ENCODE measurements at regions not wholly inside any gene's neighbourhood (a gene's known extent, or its start where the extent isn't known, plus 50 kb on each side); places are given as distances from the start of the nearest gene placed in this dataset.

DNA sequence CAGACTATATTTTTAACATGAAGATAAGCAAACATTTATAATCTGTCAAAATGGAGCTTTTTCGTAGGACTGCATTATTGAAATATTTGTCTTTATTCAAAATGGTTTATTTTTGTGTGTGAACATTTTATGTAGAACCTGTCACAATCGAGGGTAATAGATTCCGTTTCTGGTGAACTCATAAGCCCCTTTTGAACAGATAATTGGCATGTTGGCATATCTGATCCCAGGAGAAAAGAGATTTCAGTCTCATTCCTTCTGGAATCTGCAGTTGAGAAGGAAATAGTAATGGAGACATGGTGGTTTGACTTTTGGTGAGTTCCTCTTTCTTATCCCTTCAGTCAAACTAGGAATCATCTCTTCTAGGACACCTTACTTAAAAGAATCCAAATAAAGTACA, 427.9 kb upstream of the B3GALT2 start:
- H3K79me2 ChIP-seq (ENCODE audit: low read depth) = no peaks in the 10 kb centered on the region
- H3K4me2 ChIP-seq = no peak overlapping the region
- no peaks in the 10 kb centered on the region for H3K27me3 Mint-ChIP-seq (ENCODE audit: insufficient read depth, low read depth)
- no peaks in the 10 kb centered on the region for H3K36me3 ChIP-seq
- no peaks in the 10 kb centered on the region for H3K9me3 ChIP-seq (ENCODE audit: low read depth)
- peaks cover 4% of the 10 kb centered on the region for H3K4me1 Mint-ChIP-seq
- no peak overlapping the region for H3K4me3 Mint-ChIP-seq
- H3K9me3 Mint-ChIP-seq = peaks cover 7% of the 10 kb centered on the region
- no peak for DNase-seq (ENCODE audit: low spot score)
- H3F3A ChIP-seq (ENCODE audit: low read depth) = no peaks in the 10 kb centered on the region
- H3K27ac Mint-ChIP-seq = no peak overlapping the region
- no peaks in the 10 kb centered on the region for H3K36me3 Mint-ChIP-seq
- H2AFZ ChIP-seq (replicated peaks) = no peak overlapping the region
- no peak for TF ChIP-seq EZH2 (IDR thresholded peaks at IDR 0.05)
- no peak for TF ChIP-seq EZH2phosphoT487 (IDR thresholded peaks at IDR 0.05)
- TF ChIP-seq, protein P1, sequence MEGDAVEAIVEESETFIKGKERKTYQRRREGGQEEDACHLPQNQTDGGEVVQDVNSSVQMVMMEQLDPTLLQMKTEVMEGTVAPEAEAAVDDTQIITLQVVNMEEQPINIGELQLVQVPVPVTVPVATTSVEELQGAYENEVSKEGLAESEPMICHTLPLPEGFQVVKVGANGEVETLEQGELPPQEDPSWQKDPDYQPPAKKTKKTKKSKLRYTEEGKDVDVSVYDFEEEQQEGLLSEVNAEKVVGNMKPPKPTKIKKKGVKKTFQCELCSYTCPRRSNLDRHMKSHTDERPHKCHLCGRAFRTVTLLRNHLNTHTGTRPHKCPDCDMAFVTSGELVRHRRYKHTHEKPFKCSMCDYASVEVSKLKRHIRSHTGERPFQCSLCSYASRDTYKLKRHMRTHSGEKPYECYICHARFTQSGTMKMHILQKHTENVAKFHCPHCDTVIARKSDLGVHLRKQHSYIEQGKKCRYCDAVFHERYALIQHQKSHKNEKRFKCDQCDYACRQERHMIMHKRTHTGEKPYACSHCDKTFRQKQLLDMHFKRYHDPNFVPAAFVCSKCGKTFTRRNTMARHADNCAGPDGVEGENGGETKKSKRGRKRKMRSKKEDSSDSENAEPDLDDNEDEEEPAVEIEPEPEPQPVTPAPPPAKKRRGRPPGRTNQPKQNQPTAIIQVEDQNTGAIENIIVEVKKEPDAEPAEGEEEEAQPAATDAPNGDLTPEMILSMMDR (IDR thresholded peaks at IDR 0.05) = no peak
- no peaks in the 10 kb centered on the region for H3K27me3 ChIP-seq
- H3K9ac ChIP-seq = no peak overlapping the region
- H4K20me1 ChIP-seq (ENCODE audit: low read depth) = no peaks in the 10 kb centered on the region
- no peaks in the 10 kb centered on the region for H3K4me1 ChIP-seq
- no peak overlapping the region for H3K27ac ChIP-seq
- H3K4me3 ChIP-seq = no peak overlapping the region

- H3K36me3 ChIP-seq = no peaks in the 10 kb centered on the region
- no peak for TF ChIP-seq EZH2 (IDR thresholded peaks at IDR 0.05)
- TF ChIP-seq, protein P1 (IDR thresholded peaks at IDR 0.05) = no peak
- TF ChIP-seq EZH2phosphoT487 (IDR thresholded peaks at IDR 0.05) = no peak
- no peaks in the 10 kb centered on the region for H3F3A ChIP-seq (ENCODE audit: low read depth)
- H3K9ac ChIP-seq = no peak overlapping the region
- Mint-ChIP-seq H3K9me3 (peaks cover 3% of the 10 kb centered on the region), H3K36me3 (peaks cover 3% of the 10 kb centered on the region), H3K4me3 (no peak overlapping the region), H3K4me1 (peaks cover 4% of the 10 kb centered on the region), H3K27me3 (ENCODE audit: insufficient read depth, low read depth) (no peaks in the 10 kb centered on the region), H3K27ac (no peak overlapping the region)
- DNase-seq (ENCODE audit: low spot score) = no peak
- H4K20me1 ChIP-seq (ENCODE audit: low read depth) = no peaks in the 10 kb centered on the region
- no peak overlapping the region for H3K4me2 ChIP-seq
- H3K79me2 ChIP-seq (ENCODE audit: low read depth) = no peaks in the 10 kb centered on the region
- H3K9me3 ChIP-seq (ENCODE audit: low read depth) = no peaks in the 10 kb centered on the region
- no peak overlapping the region for H3K4me3 ChIP-seq
- no peaks in the 10 kb centered on the region for H3K4me1 ChIP-seq
- no peak overlapping the region for H2AFZ ChIP-seq (replicated peaks)
- H3K27ac ChIP-seq = no peak overlapping the region
- no peaks in the 10 kb centered on the region for H3K27me3 ChIP-seq
Observed at GRCh38 chr1:193613041-193613440, 426.6 kb upstream of the B3GALT2 start.

GRCh38 chr1:193609592-193609991, 423.2 kb upstream of the B3GALT2 start:
- DNase-seq (ENCODE audit: low spot score) = no peak
- no peaks in the 10 kb centered on the region for H3K9me3 ChIP-seq (ENCODE audit: low read depth)
- no peaks in the 10 kb centered on the region for H4K20me1 ChIP-seq (ENCODE audit: low read depth)
- Mint-ChIP-seq H3K27me3 (ENCODE audit: insufficient read depth, low read depth) (no peaks in the 10 kb centered on the region), H3K27ac (no peak overlapping the region), H3K9me3 (no peaks in the 10 kb centered on the region), H3K36me3 (peaks cover 3% of the 10 kb centered on the region), H3K4me3 (no peak overlapping the region), H3K4me1 (peaks cover 4% of the 10 kb centered on the region)
- no peaks in the 10 kb centered on the region for H3K27me3 ChIP-seq
- no peak overlapping the region for H3K27ac ChIP-seq
- H3F3A ChIP-seq (ENCODE audit: low read depth) = no peaks in the 10 kb centered on the region
- H3K79me2 ChIP-seq (ENCODE audit: low read depth) = no peaks in the 10 kb centered on the region
- TF ChIP-seq EZH2phosphoT487 (IDR thresholded peaks at IDR 0.05) = no peak
- TF ChIP-seq, protein P1 (IDR thresholded peaks at IDR 0.05) = no peak
- no peak for TF ChIP-seq EZH2 (IDR thresholded peaks at IDR 0.05)
- no peak overlapping the region for H3K9ac ChIP-seq
- H3K36me3 ChIP-seq = no peaks in the 10 kb centered on the region
- peak overlapping the region; percentile 63 for H2AFZ ChIP-seq (replicated peaks)
- no peak overlapping the region for H3K4me2 ChIP-seq
- H3K4me1 ChIP-seq = no peaks in the 10 kb centered on the region
- H3K4me3 ChIP-seq = no peak overlapping the region

All from neural progenitor cell (in vitro differentiated cells).